DND-41 (cell line): ENCODE measurements at regions not wholly inside any gene's neighbourhood (a gene's known extent, or its start where the extent isn't known, plus 50 kb on each side); places are given as distances from the start of the nearest gene placed in this dataset.
A peak's percentile ranks its signal among the peaks of the same experiment; 100 is the strongest.
"Not testable (repeated sequence)": the region's sequence is repeated elsewhere in the genome, so short reads cannot be mapped to it uniquely, and the experiment has no call there.

ENCODE experiments used
- ATAC-seq: fragments of 200-7000 bp; cut with Tn5 transposase; 3 replicates; pipeline ENCODE4 v1.9.1; 2021; ENCODE audit warnings: low read depth; ENCODE audit not compliant: insufficient read depth
- DNase-seq: peaks from one replicate; pipeline ENCODE4 v3.0.0-alpha.2; 2020
- H2AFZ ChIP-seq: 2 replicates; pipeline ENCODE4 v1.6.0; 2012; ENCODE audit warnings: low read depth, low read length
- H3K27ac ChIP-seq: 2 replicates; pipeline ENCODE4 v1.5.1; 2012; ENCODE audit warnings: low read length, inconsistent platforms
- H3K27me3 ChIP-seq: fragments of 200-600 bp; sonication (generic); 2 replicates; pipeline ENCODE4 v1.6.0; 2012; ENCODE audit warnings: low read length, mild to moderate bottlenecking, inconsistent platforms; ENCODE audit not compliant: insufficient read depth, poor library complexity
- H3K36me3 ChIP-seq: 2 replicates; pipeline ENCODE4 v1.5.1; 2012; ENCODE audit warnings: low read length, inconsistent platforms; ENCODE audit not compliant: insufficient read depth
- H3K4me1 ChIP-seq: 2 replicates; pipeline ENCODE4 v1.5.1; 2012; ENCODE audit warnings: mild to moderate bottlenecking, low read length; ENCODE audit not compliant: insufficient read depth
- H3K4me2 ChIP-seq: 2 replicates; pipeline ENCODE4 v1.6.0; 2012; ENCODE audit warnings: mild to moderate bottlenecking, moderate library complexity, low read length, inconsistent platforms; ENCODE audit not compliant: insufficient read depth
- H3K4me3 ChIP-seq, 2 experiments: fragments of 200-600 bp in 1 of 2; shearing (Covaris generic) in 1 of 2; 2 replicates each; pipeline ENCODE4 v1.5.1; 2012 to 2016; ENCODE audit warnings: inconsistent platforms in 2 of 2, low read length in 2 of 2, mild to moderate bottlenecking in 2 of 2, low read depth in 1 of 2, moderate library complexity in 1 of 2
- H3K79me2 ChIP-seq: 2 replicates; pipeline ENCODE4 v1.6.0; 2012; ENCODE audit warnings: low read length, inconsistent platforms; ENCODE audit not compliant: insufficient read depth
- H3K9ac ChIP-seq: 2 replicates; pipeline ENCODE4 v1.6.0; 2012; ENCODE audit warnings: low read depth, mild to moderate bottlenecking, inconsistent platforms, low read length, moderate library complexity
- H3K9me3 ChIP-seq: 2 replicates; pipeline ENCODE4 v1.5.1; 2012; ENCODE audit warnings: low read length, moderate library complexity, mild to moderate bottlenecking, inconsistent platforms; ENCODE audit not compliant: insufficient read depth, severe bottlenecking
- H4K20me1 ChIP-seq: 2 replicates; pipeline ENCODE4 v1.6.0; 2012; ENCODE audit warnings: low read length; ENCODE audit not compliant: insufficient read depth
- EZH2 ChIP-seq: IDR thresholded peaks from 3 replicates; pipeline ENCODE4 v1.6.1; 2012; ENCODE audit warnings: borderline replicate concordance, low read depth, mild to moderate bottlenecking, moderate library complexity, low read length, inconsistent platforms; ENCODE audit not compliant: severe bottlenecking
- TF ChIP-seq, protein P1 (sequence below): IDR thresholded peaks from 2 replicates; pipeline ENCODE4 v1.5.1; 2012; ENCODE audit warnings: borderline replicate concordance, low read length, moderate library complexity, mild to moderate bottlenecking; ENCODE audit not compliant: poor library complexity, severe bottlenecking; ENCODE audit errors: extremely low read depth

DNA sequence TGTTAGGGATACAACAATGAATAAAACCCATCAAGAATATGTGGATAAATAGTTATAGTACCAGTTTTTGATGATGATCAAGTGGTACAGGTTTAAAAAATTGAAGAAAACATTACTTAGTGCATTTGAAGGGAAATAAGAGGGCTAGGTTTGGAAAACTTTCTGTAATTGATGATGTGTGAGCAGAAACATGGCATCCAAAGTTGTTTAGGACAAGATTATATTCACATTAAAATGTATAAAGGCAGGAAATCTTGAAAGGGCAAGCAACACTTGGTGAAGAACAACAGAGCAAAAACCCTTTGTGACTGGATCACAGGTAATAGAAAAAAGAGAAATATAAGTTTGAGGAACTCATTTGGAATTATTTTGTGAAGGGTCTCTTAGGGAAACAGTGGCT, 572.3 kb upstream of the RAG2 start:
- H2AFZ ChIP-seq: no peak overlapping the region
- no peaks in the 10 kb centered on the region for H3K36me3 ChIP-seq
- no peaks in the 10 kb centered on the region for H3K79me2 ChIP-seq
- peaks cover 8% of the 10 kb centered on the region for H3K27me3 ChIP-seq
- no peak for ATAC-seq
- DNase-seq: no peak
- no peak overlapping the region for H3K4me2 ChIP-seq
- no peak overlapping the region for H3K27ac ChIP-seq
- H3K9ac ChIP-seq: no peak overlapping the region
- H3K9me3 ChIP-seq: no peaks in the 10 kb centered on the region
- TF ChIP-seq EZH2: no peak
- TF ChIP-seq, protein P1, sequence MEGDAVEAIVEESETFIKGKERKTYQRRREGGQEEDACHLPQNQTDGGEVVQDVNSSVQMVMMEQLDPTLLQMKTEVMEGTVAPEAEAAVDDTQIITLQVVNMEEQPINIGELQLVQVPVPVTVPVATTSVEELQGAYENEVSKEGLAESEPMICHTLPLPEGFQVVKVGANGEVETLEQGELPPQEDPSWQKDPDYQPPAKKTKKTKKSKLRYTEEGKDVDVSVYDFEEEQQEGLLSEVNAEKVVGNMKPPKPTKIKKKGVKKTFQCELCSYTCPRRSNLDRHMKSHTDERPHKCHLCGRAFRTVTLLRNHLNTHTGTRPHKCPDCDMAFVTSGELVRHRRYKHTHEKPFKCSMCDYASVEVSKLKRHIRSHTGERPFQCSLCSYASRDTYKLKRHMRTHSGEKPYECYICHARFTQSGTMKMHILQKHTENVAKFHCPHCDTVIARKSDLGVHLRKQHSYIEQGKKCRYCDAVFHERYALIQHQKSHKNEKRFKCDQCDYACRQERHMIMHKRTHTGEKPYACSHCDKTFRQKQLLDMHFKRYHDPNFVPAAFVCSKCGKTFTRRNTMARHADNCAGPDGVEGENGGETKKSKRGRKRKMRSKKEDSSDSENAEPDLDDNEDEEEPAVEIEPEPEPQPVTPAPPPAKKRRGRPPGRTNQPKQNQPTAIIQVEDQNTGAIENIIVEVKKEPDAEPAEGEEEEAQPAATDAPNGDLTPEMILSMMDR: no peak
- no peaks in the 10 kb centered on the region for H4K20me1 ChIP-seq
- no peaks in the 10 kb centered on the region for H3K4me1 ChIP-seq
- no peak overlapping the region for H3K4me3 ChIP-seq

DNA sequence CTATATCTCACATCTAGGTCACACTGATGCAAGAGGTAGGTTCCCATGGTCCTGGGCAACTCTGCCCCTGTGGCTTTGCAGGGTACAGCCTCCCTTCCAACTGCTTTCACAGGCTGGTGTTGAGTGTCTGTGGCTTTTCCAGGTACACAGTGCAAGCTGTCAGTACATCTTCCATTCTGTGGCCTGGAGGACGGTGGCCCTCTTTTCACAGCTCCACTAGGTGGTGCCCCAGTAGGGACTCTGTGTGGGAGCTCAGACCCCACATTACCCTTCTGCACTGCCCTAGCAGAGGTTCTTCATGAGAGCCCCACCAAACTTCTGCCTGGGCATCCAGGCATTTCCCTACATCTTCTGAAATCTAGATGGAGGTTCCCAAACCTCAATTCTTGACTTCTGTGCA, 547.4 kb upstream of the RAG2 start:
- H3K4me2 ChIP-seq, DNase-seq, H4K20me1 ChIP-seq, H2AFZ ChIP-seq, H3K27me3 ChIP-seq, H3K4me1 ChIP-seq, H3K79me2 ChIP-seq, H3K36me3 ChIP-seq, H3K4me3 ChIP-seq, H3K27ac ChIP-seq, H3K9ac ChIP-seq, ATAC-seq, H3K9me3 ChIP-seq: not testable (repeated sequence)
- TF ChIP-seq, protein P1: peak; percentile 14

DNA sequence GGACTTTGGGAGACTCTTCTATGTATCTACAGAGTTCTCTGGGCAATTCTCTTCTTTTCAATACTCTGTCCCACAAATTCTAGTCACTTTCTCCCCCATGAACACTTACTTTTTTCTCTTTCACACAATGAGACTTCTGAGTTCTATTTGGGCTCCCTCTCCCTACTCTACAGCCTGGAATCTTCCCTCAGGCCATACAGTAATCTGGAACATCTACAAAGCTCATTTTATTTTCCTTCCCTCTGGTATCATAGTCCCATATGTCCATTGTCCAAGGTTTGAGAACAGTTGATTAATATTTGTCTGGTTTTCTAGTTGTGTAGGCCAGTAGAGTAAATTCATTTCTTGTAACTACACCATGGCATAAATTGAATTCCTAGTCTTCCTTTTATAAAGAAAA, 544.6 kb upstream of the RAG2 start:
- no peak overlapping the region for H3K4me2 ChIP-seq
- no peak overlapping the region for H3K27ac ChIP-seq
- no peak for TF ChIP-seq EZH2
- TF ChIP-seq, protein P1: no peak
- no peak overlapping the region for H3K9ac ChIP-seq
- ATAC-seq (no peak), DNase-seq (no peak)
- no peaks in the 10 kb centered on the region for H3K79me2 ChIP-seq
- no peaks in the 10 kb centered on the region for H3K9me3 ChIP-seq
- H2AFZ ChIP-seq: no peak overlapping the region
- no peaks in the 10 kb centered on the region for H3K27me3 ChIP-seq
- no peak overlapping the region for H3K4me3 ChIP-seq
- no peaks in the 10 kb centered on the region for H3K4me1 ChIP-seq
- H4K20me1 ChIP-seq: no peaks in the 10 kb centered on the region
- H3K36me3 ChIP-seq: no peaks in the 10 kb centered on the region

GRCh38 chr11:37141707-37142106, 543.7 kb upstream of the RAG2 start:
- Histone ChIP-seq H3K36me3 (no peaks in the 10 kb centered on the region), H4K20me1 (no peaks in the 10 kb centered on the region), H3K4me1 (no peaks in the 10 kb centered on the region), H3K4me2 (no peak overlapping the region), H3K4me3 (no peak overlapping the region), H2AFZ (no peak overlapping the region), H3K27ac (no peak overlapping the region), H3K9ac (no peak overlapping the region), H3K27me3 (no peaks in the 10 kb centered on the region), H3K9me3 (no peaks in the 10 kb centered on the region), H3K79me2 (no peaks in the 10 kb centered on the region)
- no peak for TF ChIP-seq EZH2
- TF ChIP-seq, protein P1: peak; percentile 35
- ATAC-seq (no peak), DNase-seq (no peak)

- not testable (repeated sequence) for H3K36me3 ChIP-seq, H3K27me3 ChIP-seq, H2AFZ ChIP-seq, H3K4me1 ChIP-seq, H3K9me3 ChIP-seq, ATAC-seq, H3K79me2 ChIP-seq, H3K9ac ChIP-seq, H3K4me2 ChIP-seq, H3K4me3 ChIP-seq, H3K27ac ChIP-seq, H4K20me1 ChIP-seq, DNase-seq
Measured at GRCh38 chr11:37135606-37136005, 537.6 kb upstream of the RAG2 start.
